DND-41 (cell line): ENCODE measurements at regions not wholly inside any gene's neighbourhood (a gene's known extent, or its start where the extent isn't known, plus 50 kb on each side); places are given as distances from the start of the nearest gene placed in this dataset.

Experiments used
- ATAC-seq: fragments of 200-7000 bp; cut with Tn5 transposase; 3 replicates; pipeline ENCODE4 v1.9.1; 2021; ENCODE audit warnings: low read depth; ENCODE audit not compliant: insufficient read depth
- DNase-seq: peaks from one replicate; pipeline ENCODE4 v3.0.0-alpha.2; 2020
- H2AFZ ChIP-seq: 2 replicates; pipeline ENCODE4 v1.6.0; 2012; ENCODE audit warnings: low read depth, low read length
- H3K27ac ChIP-seq: 2 replicates; pipeline ENCODE4 v1.5.1; 2012; ENCODE audit warnings: low read length, inconsistent platforms
- H3K27me3 ChIP-seq: fragments of 200-600 bp; sonication (generic); 2 replicates; pipeline ENCODE4 v1.6.0; 2012; ENCODE audit warnings: low read length, mild to moderate bottlenecking, inconsistent platforms; ENCODE audit not compliant: insufficient read depth, poor library complexity
- H3K36me3 ChIP-seq: 2 replicates; pipeline ENCODE4 v1.5.1; 2012; ENCODE audit warnings: low read length, inconsistent platforms; ENCODE audit not compliant: insufficient read depth
- H3K4me1 ChIP-seq: 2 replicates; pipeline ENCODE4 v1.5.1; 2012; ENCODE audit warnings: mild to moderate bottlenecking, low read length; ENCODE audit not compliant: insufficient read depth
- H3K4me2 ChIP-seq: 2 replicates; pipeline ENCODE4 v1.6.0; 2012; ENCODE audit warnings: mild to moderate bottlenecking, moderate library complexity, low read length, inconsistent platforms; ENCODE audit not compliant: insufficient read depth
- H3K4me3 ChIP-seq, 2 experiments: fragments of 200-600 bp in 1 of 2; shearing (Covaris generic) in 1 of 2; 2 replicates each; pipeline ENCODE4 v1.5.1; 2012 to 2016; ENCODE audit warnings: inconsistent platforms in 2 of 2, low read length in 2 of 2, mild to moderate bottlenecking in 2 of 2, low read depth in 1 of 2, moderate library complexity in 1 of 2
- H3K79me2 ChIP-seq: 2 replicates; pipeline ENCODE4 v1.6.0; 2012; ENCODE audit warnings: low read length, inconsistent platforms; ENCODE audit not compliant: insufficient read depth
- H3K9ac ChIP-seq: 2 replicates; pipeline ENCODE4 v1.6.0; 2012; ENCODE audit warnings: low read depth, mild to moderate bottlenecking, inconsistent platforms, low read length, moderate library complexity
- H3K9me3 ChIP-seq: 2 replicates; pipeline ENCODE4 v1.5.1; 2012; ENCODE audit warnings: low read length, moderate library complexity, mild to moderate bottlenecking, inconsistent platforms; ENCODE audit not compliant: insufficient read depth, severe bottlenecking
- H4K20me1 ChIP-seq: 2 replicates; pipeline ENCODE4 v1.6.0; 2012; ENCODE audit warnings: low read length; ENCODE audit not compliant: insufficient read depth
- CTCF ChIP-seq: IDR thresholded peaks from 2 replicates; pipeline ENCODE4 v1.5.1; 2012; ENCODE audit warnings: borderline replicate concordance, low read length, moderate library complexity, mild to moderate bottlenecking; ENCODE audit not compliant: poor library complexity, severe bottlenecking; ENCODE audit errors: extremely low read depth
- EZH2 ChIP-seq: IDR thresholded peaks from 3 replicates; pipeline ENCODE4 v1.6.1; 2012; ENCODE audit warnings: borderline replicate concordance, low read depth, mild to moderate bottlenecking, moderate library complexity, low read length, inconsistent platforms; ENCODE audit not compliant: severe bottlenecking

GRCh38 chr6:126716826-126717509 is 377.1 kb downstream of the CENPW start:
- no peaks in the 10 kb centered on the region for H3K36me3 ChIP-seq
- no peak overlapping the region for H3K27ac ChIP-seq
- no peaks in the 10 kb centered on the region for H4K20me1 ChIP-seq
- no peaks in the 10 kb centered on the region for H3K9me3 ChIP-seq
- no peak overlapping the region for H2AFZ ChIP-seq
- DNase-seq = no peak
- H3K4me1 ChIP-seq = no peaks in the 10 kb centered on the region
- TF ChIP-seq EZH2 (no peak), CTCF (no peak)
- H3K4me2 ChIP-seq = no peak overlapping the region
- no peak overlapping the region for H3K4me3 ChIP-seq
- no peaks in the 10 kb centered on the region for H3K27me3 ChIP-seq
- H3K79me2 ChIP-seq = no peaks in the 10 kb centered on the region
- ATAC-seq = no peak
- H3K9ac ChIP-seq = no peak overlapping the region

GRCh38 chr6:126718600-126719327 is 378.8 kb downstream of the CENPW start:
- ATAC-seq (no peak), DNase-seq (no peak)
- no peak overlapping the region for H3K4me3 ChIP-seq
- no peaks in the 10 kb centered on the region for H3K79me2 ChIP-seq
- H4K20me1 ChIP-seq = no peaks in the 10 kb centered on the region
- no peaks in the 10 kb centered on the region for H3K4me1 ChIP-seq
- H3K27ac ChIP-seq = no peak overlapping the region
- H2AFZ ChIP-seq = no peak overlapping the region
- no peak overlapping the region for H3K9ac ChIP-seq
- H3K4me2 ChIP-seq = no peak overlapping the region
- no peak for TF ChIP-seq EZH2
- H3K27me3 ChIP-seq = no peaks in the 10 kb centered on the region
- no peaks in the 10 kb centered on the region for H3K9me3 ChIP-seq
- no peaks in the 10 kb centered on the region for H3K36me3 ChIP-seq

GRCh38 chr6:126720304-126720703 is 380.4 kb downstream of the CENPW start:
- H3K4me1 ChIP-seq = no peaks in the 10 kb centered on the region
- no peaks in the 10 kb centered on the region for H4K20me1 ChIP-seq
- no peaks in the 10 kb centered on the region for H3K79me2 ChIP-seq
- ATAC-seq (no peak), DNase-seq (no peak)
- no peak for TF ChIP-seq EZH2
- no peak overlapping the region for H3K4me3 ChIP-seq
- no peak overlapping the region for H2AFZ ChIP-seq
- H3K27me3 ChIP-seq = no peaks in the 10 kb centered on the region
- H3K9me3 ChIP-seq = no peaks in the 10 kb centered on the region
- H3K27ac ChIP-seq = no peak overlapping the region
- H3K4me2 ChIP-seq = no peak overlapping the region
- H3K9ac ChIP-seq = no peak overlapping the region
- H3K36me3 ChIP-seq = no peaks in the 10 kb centered on the region

GRCh38 chr6:126721581-126722160 is 381.8 kb downstream of the CENPW start:
- Histone ChIP-seq H3K4me3 (no peak overlapping the region), H4K20me1 (no peaks in the 10 kb centered on the region), H3K27me3 (no peaks in the 10 kb centered on the region), H3K79me2 (no peaks in the 10 kb centered on the region), H3K27ac (no peak overlapping the region), H3K4me1 (no peaks in the 10 kb centered on the region), H3K36me3 (no peaks in the 10 kb centered on the region), H3K9ac (no peak overlapping the region), H2AFZ (no peak overlapping the region), H3K4me2 (no peak overlapping the region), H3K9me3 (no peaks in the 10 kb centered on the region)
- TF ChIP-seq EZH2 (no peak), CTCF (no peak)
- DNase-seq = no peak
- no peak for ATAC-seq
